HG02678 (cell line): ENCODE measurements at regions not wholly inside any gene's neighbourhood (a gene's known extent, or its start where the extent isn't known, plus 50 kb on each side); places are given as distances from the start of the nearest gene placed in this dataset.

Source experiments
- ATAC-seq: cut with Tn5 transposase; IDR thresholded peaks from one replicate; pipeline ENCODE4 v1.9.1; 2021; ENCODE audit warnings: mild to moderate bottlenecking, moderate library complexity; ENCODE audit not compliant: unreplicated experiment

DNA sequence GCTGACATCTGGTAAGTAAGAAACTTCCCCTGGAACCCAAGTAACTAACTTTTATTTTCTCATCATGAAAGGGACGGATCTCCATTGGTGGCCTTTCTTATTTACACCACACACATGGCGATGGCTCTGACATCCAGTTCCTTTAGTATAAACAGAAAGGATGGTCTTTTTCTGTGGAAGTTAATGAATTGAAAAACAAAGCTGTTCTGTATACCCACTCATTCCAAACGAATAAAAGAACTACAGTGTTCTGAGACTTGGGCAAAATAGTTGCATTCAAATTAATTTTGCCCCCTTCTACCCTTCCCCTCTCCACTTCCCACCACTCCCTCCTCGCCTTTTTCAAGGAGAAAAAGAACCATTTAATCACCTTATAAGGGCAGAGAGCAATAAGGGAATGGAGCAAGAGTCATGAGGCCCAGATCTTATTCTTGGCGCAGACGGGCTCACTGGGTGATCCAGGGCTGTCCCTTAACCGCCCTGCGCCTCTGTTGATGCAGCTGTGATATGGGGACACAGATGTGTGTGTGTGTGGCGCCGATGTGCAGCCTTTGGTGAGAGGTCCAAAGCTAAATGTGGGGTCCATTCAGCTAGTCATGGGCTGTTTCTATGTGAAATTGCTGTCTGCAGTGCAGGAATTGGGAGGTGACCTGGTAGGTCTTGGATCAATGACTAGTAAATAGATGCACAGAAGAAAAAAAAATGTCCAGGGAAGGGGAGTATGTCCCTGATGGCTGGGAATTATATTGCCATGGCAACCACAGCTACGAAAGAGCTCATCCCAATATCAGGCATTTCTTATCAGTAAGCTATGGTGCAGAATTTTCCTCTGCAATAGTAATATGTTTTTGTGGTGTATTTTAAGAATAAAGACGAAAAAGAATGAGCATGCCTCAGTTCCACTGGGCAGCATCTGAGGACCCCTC, 141.5 kb upstream of the ERCC6L2 start:
- no peak for ATAC-seq

DNA sequence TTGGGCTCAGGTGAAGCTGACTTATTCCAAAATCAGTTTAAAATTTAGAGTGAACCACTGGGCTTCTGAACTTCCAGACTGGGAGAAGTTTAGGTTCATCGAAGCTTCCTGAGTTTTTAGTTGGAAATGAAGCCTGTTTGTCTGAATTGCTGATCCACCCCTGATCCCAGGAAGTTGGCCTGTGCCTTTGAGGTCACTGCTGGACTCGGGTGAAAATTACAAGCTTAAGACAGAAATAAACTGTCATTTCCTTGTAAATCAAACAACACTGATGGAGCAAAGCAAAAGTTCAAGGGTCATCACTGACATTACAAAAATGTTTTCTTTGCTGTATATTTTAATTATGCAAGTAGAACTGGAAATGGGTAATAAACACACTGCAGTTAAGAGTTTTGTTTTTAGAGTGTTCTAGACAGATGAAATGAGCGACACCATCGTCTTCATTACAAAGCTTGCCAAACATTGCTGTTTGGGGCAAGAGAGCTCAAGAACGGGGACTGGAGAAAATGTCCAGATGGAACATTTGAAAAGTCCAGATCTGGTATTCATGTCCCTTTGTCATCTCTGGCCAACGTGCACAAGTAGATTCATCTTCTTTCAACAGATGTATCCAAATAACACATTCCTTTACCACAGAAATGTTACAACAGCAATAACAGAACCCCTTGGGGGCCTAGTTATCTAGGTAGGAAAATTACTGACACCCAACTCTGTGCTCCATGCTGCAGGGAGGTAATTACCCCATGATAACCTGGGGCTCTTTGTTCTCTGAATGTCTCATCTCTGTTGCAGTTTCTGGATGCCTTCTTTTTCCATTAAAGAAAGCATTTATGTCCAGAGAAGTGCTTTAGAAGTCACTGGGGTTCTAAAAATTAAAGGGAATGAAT, 142.4 kb upstream of the ERCC6L2 start:
- ATAC-seq = no peak

DNA sequence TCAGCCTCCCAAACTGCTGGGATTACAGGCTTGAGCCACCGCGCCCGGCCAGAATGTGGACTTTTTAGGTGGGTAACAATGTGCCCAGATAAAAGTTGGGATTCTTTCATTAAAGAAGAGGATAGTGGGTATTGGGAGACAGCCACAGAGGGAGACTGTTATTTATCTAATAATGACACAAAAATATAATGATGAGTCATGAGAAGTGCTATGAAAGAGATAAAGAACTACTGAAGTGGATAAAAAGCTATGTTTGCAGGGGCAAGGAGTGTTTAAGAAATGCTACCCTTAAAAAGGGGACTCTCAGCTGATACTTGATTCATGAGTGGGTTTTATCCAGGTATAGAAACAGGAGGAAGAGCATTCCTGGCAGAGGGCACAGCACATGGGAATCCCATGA, 143.6 kb upstream of the ERCC6L2 start:
- no peak for ATAC-seq

DNA sequence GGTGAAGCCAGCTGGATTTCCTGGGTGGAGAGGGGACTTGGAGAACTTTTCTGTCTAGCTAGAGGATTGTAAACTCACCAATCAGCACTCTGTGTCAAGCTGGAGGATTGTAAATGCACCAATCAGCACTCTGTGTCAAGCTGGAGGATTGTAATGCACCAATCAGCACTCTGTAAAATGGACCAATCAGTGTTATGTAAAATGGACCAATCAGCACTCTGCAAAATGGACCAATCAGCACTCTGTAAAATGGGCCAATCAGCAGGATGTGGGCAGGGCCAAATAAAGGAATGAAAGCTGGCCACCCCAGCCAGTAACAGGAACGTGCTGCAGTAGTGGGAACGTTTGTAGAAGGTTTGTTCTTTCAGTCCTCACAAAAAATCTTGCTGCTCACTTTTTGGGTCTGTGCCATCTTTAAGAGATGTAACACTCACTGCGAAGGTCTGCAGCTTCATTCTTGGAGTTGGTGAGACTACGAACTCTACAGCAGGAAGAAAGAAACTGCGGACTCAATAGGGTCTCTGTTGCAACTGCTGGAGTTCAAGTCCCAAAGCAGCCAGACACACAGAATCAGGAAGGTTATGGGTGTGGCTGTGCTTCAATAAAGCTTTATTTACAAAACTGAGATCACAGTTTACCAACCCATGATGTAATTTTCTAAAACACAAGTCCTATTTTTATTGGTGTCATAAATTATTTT, 145.7 kb upstream of the ERCC6L2 start:
- ATAC-seq = no peak

DNA sequence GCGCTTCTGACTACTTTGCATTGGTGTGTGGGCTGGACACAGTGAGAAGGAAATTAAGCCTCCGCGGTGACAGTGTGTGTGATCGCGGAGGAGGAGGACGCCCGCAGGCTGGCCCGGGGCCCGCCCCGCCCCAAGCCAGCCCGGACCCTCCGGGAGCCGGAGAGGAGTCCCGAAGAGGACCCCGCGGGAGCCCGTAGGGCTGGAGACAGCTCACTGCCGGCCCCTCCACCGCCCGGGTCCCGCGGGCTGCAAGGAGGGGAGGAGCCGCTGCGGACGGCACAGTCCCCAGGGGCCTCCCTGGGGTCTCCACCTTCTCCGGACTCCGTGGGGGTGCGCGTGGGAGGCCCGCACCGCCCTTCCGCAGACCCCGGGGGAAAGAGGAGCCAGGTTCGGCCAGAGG, 146.4 kb upstream of the ERCC6L2 start:
- no peak for ATAC-seq

DNA sequence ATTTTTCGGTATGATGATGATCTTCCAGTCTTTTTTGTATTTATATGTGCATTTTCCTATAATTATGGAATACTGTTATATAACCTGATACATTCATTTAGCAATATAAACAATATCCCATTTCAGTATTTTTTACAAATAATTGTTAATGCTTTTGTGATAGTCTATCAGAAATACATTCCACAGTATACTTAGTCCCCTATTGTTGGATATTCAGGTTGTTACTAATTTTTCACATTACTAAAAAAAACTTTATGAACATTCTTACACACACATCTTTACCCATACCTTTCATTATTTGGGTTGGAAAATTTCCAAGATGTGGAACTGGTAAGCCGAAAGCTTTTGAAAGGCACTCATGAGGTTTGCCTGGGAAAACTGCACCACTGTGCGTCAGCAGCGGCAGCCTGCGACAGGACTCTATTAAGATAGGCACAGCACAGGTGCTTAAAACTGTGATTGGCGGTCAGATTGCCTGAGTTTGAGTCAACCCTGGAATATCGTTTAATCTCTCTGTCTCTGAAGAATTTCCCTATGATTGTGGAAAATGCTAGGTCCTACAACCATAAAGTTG, 147.5 kb upstream of the ERCC6L2 start:
- ATAC-seq = no peak

DNA sequence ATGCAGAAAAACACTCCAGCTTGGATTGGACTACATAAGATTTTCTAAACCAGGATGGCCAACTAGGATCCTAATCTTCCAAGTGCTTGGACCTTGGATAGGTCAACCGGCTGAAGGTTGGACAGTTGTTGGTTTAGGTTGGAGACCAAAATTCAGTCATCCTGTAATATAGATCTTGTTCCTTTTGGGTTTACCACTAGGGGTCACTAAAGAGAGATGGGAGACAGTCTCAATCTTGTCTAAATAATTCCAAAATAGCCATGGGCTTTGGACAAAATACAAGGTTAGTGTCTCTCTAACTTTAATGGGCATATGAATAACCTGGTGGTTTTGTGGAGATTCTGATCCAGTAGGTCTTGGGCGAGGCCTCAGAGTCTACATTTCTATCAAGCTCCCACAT, 148.7 kb upstream of the ERCC6L2 start:
- ATAC-seq = no peak

DNA sequence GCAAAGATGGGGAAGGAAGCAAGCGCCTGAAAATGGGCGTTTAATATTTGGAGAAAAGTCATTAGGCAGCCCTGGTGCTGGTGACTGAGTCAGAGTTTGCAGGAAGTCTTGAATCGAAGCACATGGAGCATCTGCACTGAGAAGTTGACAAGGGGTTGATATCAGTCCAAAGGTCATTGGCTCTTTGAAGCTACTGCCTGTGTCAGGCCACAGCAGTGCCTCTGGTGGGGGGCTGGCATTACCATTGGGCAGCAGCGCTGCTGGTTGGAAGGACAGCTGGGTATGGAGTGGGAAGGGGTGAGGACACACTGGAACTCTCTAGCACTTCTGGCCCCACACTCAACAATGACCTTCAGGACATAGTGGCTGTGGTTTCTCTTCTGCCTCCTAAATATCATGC, 150.4 kb upstream of the ERCC6L2 start:
- ATAC-seq = no peak

DNA sequence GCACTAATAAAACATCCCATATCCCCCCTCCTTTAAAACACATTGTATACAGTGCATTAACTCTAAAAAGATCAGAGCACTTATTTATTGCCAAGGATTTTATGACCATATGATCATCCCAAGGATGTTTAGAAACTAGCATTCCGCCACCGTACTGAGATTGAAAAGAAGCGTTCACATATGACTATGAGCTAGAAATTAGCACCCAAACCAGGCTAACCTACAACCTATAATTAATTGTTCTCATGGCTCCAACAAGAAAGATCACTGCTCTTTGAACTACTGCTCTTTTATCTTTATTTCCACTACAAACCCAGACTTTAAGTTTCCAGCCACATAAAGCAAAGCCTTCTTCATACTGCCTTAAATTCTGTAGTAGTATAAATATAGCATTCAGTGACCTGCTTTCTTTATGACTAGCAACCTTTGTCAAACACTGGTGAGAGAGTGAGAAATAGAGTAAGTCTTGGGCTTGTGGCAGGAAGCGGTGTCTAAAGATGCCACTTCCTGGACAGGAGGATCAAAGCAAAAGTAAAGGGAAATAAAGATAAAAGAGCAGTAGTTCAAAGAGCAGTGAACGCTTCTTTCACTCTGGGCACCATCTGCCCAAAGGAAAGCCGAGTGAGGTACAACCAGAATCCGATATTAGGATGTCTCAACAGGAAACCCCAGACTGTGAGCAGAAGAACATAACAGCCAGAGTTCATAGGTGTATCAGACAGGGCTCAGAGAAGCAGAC, 151.1 kb upstream of the ERCC6L2 start:
- ATAC-seq = peak; percentile 92

DNA sequence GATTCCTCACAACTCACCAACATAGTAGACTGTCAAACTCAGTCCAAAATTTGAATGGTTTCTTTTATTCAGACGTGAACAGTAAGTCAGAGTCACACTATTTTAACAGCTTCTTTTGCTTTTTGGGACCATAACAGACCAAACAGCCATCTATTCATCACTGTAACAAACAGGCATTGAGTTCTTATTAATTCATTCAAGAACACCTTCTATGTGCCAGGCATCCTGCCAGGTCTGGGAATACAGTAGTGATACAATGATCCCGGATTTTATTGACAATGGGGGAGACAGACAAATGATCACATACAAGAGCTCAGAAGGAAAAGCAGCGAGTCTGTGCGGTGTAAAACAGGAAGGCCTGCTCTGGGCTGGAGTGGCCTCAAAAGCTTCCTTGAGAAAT, 153.3 kb upstream of the ERCC6L2 start:
- no peak for ATAC-seq

DNA sequence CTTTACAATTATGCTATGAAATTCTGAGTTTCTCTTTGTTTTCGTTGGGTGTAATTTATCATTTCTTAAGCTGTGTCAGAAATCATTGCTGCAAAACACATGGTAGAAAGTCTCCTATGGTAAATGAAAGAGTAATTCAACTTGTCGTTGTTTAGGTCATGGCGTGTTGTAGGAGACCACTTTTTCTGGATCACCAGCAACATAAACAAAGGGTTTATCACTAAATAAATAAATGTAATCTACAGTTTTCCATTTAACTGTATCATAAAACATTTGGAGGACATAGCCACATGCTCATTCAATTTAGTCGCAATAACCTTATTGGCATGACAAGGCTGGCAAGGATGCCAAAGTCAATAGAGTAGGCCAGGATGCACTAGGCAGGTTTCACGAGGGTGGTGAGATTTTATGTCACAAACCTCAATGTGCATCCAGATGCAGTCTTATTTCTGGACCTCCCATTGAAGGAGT, 154.4 kb upstream of the ERCC6L2 start:
- no peak for ATAC-seq

DNA sequence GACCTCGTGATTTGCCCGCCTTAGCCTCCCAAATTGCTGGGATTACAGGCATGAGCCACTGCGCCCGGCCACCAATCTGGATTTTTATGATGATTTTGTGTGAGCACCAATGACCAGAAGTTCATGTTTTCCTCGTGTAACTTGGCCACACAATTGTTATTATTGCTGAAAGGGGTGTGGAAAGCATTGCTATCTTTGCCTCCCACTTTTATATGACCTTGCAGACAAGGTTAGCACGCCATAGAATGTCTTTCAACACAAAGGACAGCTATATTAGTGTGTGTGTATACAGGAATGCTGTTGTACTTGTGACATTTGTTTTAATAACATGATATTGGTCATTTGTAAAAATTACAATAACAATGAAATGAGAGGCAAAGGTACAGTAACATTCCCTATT, 155.0 kb upstream of the ERCC6L2 start:
- no peak for ATAC-seq

DNA sequence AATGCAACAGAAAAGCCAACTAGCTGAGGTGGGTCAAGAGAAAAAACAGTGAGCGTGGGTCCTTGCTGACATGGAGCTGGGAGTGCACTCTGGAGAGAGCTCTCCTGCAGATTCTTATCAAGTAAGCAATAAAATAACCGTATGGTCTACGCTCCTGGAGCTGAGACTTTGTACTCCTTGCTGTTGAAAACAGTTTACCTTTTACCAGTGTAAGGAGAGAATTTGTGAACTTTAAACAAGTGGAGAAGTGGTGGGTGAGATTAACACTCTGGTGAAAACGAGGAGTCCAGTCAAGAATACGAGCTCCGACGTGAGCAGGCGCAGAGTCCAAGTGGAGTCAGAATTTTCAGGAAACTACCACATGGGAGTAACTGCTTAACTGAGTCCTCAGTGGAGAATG, 156.1 kb upstream of the ERCC6L2 start:
- ATAC-seq = no peak

DNA sequence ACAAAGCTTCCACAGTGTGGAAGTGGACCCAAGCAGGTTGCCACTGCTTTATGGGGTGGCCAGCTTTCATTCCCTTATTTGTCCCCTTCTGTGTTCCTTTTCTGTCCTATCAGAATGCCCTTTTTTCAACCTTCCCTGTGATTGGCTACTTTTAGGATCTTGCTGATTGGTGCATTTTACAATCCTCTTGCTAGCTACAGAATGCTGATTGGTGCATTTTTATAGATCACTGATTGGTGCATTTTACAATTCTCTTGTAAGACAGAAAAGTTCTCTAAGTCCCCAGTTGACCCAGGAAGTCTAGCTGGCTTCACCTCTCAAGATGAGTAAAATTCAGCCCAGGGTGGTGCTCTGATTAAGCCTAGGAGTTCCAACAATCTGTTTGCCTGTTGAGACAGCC, 157.2 kb upstream of the ERCC6L2 start:
- no peak for ATAC-seq

DNA sequence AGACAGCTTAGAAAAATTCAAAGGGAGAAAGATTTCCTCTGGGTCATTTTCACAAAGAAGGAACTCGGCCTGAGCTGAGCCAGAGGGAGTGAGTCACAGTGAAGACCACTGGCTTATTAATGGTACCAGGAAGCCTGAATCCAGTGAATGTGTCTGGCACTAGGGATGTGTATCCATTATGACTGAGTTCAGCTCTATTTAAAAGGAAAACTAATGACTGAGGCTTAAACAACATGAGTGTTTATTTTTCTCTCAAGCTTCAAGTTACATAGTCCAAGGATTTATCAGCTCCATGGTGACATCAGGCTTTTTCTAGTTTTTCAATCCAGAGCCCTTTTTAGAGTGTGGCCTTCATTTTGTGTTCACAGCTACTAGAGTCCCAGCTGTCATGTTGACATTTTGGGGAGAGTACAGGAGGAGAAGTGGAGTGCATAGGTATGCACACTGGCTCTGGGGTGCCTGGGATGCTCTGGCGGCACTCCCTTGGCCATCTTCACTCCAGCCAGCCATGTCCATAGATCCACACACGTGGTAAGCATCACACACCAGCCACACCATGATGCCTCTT, 159.5 kb upstream of the ERCC6L2 start:
- no peak for ATAC-seq

DNA sequence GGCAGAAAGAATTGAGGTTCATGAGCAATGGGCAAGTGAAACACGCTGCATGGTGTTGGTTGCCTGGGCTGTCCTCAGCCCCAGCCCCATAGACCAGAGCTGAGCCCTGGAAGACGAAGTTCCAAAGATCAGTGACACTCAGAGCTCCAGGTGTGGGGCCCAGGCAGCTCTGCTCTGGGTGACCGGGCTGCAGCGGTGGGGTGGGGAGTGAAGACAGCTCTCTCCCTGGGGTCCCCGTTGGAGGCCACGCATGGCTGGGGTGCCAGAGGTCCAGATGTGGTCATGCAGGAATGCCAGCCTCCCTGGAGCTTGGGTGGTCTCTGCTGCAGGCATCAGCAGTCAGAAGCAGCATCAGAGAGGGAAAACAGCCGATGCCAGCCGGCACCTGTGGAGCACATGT, 165.0 kb upstream of the ERCC6L2 start:
- no peak for ATAC-seq

DNA sequence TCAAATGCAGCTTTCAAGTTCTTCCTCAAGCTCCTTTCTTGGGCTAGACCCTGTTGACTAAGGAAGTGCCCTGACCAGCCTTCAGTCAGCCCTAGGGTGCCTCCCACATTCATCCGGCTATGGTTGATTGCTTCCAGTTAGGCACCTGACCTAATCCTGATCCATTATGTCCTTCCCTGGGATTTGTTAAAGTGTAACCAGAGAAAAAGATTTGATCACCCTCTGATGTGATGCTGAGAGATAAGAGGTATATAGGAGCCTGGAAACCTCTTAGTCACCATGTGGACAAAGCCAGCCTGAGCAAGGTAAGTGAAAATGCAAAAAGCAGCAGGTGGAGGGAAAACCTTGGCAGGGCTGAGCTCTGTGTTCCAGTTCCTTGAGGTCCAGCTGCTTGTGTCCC, 178.8 kb upstream of the ERCC6L2 start:
- ATAC-seq = no peak

DNA sequence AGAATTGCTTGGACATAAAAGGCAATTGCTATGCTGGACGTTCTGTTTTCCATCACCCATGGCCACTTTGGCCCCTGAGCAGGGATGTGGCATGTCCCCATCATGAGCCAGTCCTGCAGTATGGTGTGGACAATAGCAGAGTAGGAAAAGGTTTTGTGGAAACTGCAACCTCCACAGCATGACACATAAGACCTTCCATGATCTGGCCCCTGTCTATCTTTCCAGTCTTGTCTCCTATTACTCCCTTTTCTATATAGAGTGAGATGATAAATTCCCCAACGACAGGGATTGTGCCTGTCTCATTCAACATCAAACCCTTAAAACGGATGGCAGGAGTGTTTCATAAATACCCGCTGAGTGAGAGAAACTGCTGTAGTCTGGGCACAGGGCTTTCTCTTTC, 174.7 kb upstream of the PTCH1 start:
- ATAC-seq = no peak

DNA sequence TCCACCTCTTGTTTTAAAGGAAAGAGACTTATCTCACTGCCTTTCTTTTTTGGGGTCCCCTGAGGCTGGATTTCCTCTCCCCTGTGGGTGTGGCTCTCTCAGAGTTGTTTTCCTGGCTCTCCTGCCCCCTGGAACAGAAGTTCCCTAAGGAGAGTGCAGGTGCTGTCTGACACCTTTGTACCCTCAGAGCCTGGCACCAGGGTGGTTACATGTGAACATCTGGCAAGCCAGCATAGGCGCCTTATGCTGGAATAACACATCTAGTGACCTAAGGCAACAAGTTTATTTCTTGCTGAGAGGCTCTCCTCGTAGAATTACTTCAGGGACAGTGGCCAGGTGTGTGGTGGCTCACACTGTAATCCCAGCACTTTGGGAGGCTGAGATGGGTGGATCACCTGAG, 172.9 kb upstream of the PTCH1 start:
- ATAC-seq = no peak

DNA sequence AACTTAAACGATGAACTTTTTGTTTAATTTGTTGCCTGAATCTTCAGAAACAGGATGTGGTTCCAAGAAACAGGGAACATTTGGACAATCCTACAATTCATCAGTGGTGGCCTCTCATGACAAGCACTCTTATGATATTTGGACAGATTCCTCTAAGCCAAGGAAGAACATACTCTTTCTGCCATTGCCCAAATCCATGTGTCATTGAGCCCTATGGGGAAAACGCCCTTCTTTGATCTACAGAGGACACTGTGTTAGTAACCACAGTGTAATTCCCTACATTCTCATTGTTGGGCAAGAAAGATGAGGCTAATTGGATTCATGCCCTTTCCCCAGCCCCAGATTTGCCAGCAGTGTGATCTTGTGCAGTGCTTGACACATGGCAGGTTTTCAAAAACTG, 167.7 kb upstream of the PTCH1 start:
- no peak for ATAC-seq
